Epithelial cell of esophagus (primary cell): ENCODE measurements at regions not wholly inside any gene's neighbourhood (a gene's known extent, or its start where the extent isn't known, plus 50 kb on each side); places are given as distances from the start of the nearest gene placed in this dataset.

ENCODE experiments used
- DNase-seq: peaks from one replicate; pipeline ENCODE4 v3.0.0; 2010; ENCODE audit warnings: low read depth
- H3K4me3 ChIP-seq: 2 replicates; pipeline ENCODE4 v1.5.1; 2011; ENCODE audit warnings: mild to moderate bottlenecking, low read length, control low read depth
- CTCF ChIP-seq: IDR thresholded peaks from 2 replicates; pipeline ENCODE4 v1.5.1; 2011; ENCODE audit warnings: low read depth, mild to moderate bottlenecking, low read length, control low read depth, inconsistent platforms; ENCODE audit not compliant: insufficient read depth; ENCODE audit errors: missing control alignments

GRCh38 chr2:48065096-48065495 lies 158.8 kb upstream of the FBXO11 start:
- peak; percentile 85 for DNase-seq
- no peak overlapping the region for H3K4me3 ChIP-seq
- no peak for TF ChIP-seq CTCF

GRCh38 chr2:48066000-48066399 lies 159.7 kb upstream of the FBXO11 start:
- no peak overlapping the region for H3K4me3 ChIP-seq
- no peak for TF ChIP-seq CTCF
- no peak for DNase-seq

GRCh38 chr2:48069769-48070168 lies 163.5 kb upstream of the FBXO11 start:
- no peak overlapping the region for H3K4me3 ChIP-seq
- DNase-seq = no peak
- no peak for TF ChIP-seq CTCF

GRCh38 chr2:48070415-48070814 lies 164.1 kb upstream of the FBXO11 start:
- no peak overlapping the region for H3K4me3 ChIP-seq
- TF ChIP-seq CTCF = no peak
- DNase-seq = peak; percentile 9

GRCh38 chr2:48072583-48072982 lies 166.3 kb upstream of the FBXO11 start:
- DNase-seq = no peak
- H3K4me3 ChIP-seq = no peak overlapping the region
- TF ChIP-seq CTCF = no peak

GRCh38 chr2:48075631-48076030 lies 169.3 kb upstream of the FBXO11 start:
- no peak for DNase-seq
- H3K4me3 ChIP-seq = no peak overlapping the region
- TF ChIP-seq CTCF = no peak

GRCh38 chr2:48080534-48081316 lies 174.4 kb upstream of the FBXO11 start:
- no peak for DNase-seq
- H3K4me3 ChIP-seq = no peak overlapping the region
- TF ChIP-seq CTCF = peak; percentile 9
